GM19467 (cell line): ENCODE measurements at regions not wholly inside any gene's neighbourhood (a gene's known extent, or its start where the extent isn't known, plus 50 kb on each side); places are given as distances from the start of the nearest gene placed in this dataset.
"Not testable (repeated sequence)": the region's sequence is repeated elsewhere in the genome, so short reads cannot be mapped to it uniquely, and the experiment has no call there.

ENCODE experiments used
- ATAC-seq: cut with Tn5 transposase; IDR thresholded peaks from one replicate; pipeline ENCODE4 v1.9.1; 2021; ENCODE audit warnings: mild to moderate bottlenecking, moderate library complexity; ENCODE audit not compliant: unreplicated experiment

- ATAC-seq: not testable (repeated sequence)
Measured at GRCh38 chr1:147103416-147104155, 68.7 kb downstream of the PRKAB2 start.

GRCh38 chr1:147099192-147099591 lies 73.1 kb downstream of the PRKAB2 start:
- no peak for ATAC-seq

- ATAC-seq: not testable (repeated sequence)
Measured at GRCh38 chr1:147098338-147098973, 73.8 kb downstream of the PRKAB2 start.

- ATAC-seq: no peak
Measured at GRCh38 chr1:147095691-147096090, 76.6 kb downstream of the PRKAB2 start.

- no peak for ATAC-seq
Measured at GRCh38 chr1:147091801-147092200, 80.5 kb downstream of the PRKAB2 start.

GRCh38 chr1:147089457-147089856 lies 82.8 kb downstream of the PRKAB2 start:
- ATAC-seq: no peak

GRCh38 chr1:147086129-147086528 lies 86.1 kb downstream of the PRKAB2 start:
- ATAC-seq: no peak

GRCh38 chr1:147084273-147085096 lies 87.8 kb downstream of the PRKAB2 start:
- peak; percentile 72 for ATAC-seq

- peak; percentile 3 for ATAC-seq
Measured at GRCh38 chr1:147083919-147084272, 88.4 kb downstream of the PRKAB2 start.

GRCh38 chr1:147080671-147081394 lies 91.4 kb downstream of the PRKAB2 start:
- no peak for ATAC-seq

- no peak for ATAC-seq
Measured at GRCh38 chr1:147080006-147080661, 92.1 kb downstream of the PRKAB2 start.

- no peak for ATAC-seq
Measured at GRCh38 chr1:147079400-147080005, 92.8 kb downstream of the PRKAB2 start.

GRCh38 chr1:147078606-147079399 lies 93.5 kb downstream of the PRKAB2 start:
- ATAC-seq: no peak

GRCh38 chr1:147077936-147078605 lies 94.2 kb downstream of the PRKAB2 start:
- no peak for ATAC-seq

- ATAC-seq: no peak
Measured at GRCh38 chr1:147077523-147077922, 94.7 kb downstream of the PRKAB2 start.

- no peak for ATAC-seq
Measured at GRCh38 chr1:147077081-147077480, 95.2 kb downstream of the PRKAB2 start.

GRCh38 chr1:147076442-147076841 lies 95.8 kb downstream of the PRKAB2 start:
- ATAC-seq: no peak

- ATAC-seq: no peak
Measured at GRCh38 chr1:147072482-147073432, 99.5 kb downstream of the PRKAB2 start.
